ENCODE measurements at regions not wholly inside any gene's neighbourhood (a gene's known extent, or its start where the extent isn't known, plus 50 kb on each side); places are given as distances from the start of the nearest gene placed in this dataset.
"Not testable (repeated sequence)": the region's sequence is repeated elsewhere in the genome, so short reads cannot be mapped to it uniquely, and the experiment has no call there.

- not testable (repeated sequence) for DNase-seq
Observed at GRCh38 chr4:171298048-171298718, 515.0 kb upstream of the GALNTL6 start.

GRCh38 chr4:171288816-171289432, 524.3 kb upstream of the GALNTL6 start:
- no peak for DNase-seq

GRCh38 chr4:171281359-171281758, 531.8 kb upstream of the GALNTL6 start:
- no peak for DNase-seq

GRCh38 chr4:171279131-171279530, 534.1 kb upstream of the GALNTL6 start:
- no peak for DNase-seq

GRCh38 chr4:171266671-171267070, 546.5 kb upstream of the GALNTL6 start:
- DNase-seq = no peak

GRCh38 chr4:171265190-171265818, 547.9 kb upstream of the GALNTL6 start:
- no peak for DNase-seq

GRCh38 chr4:171256223-171256622, 557.0 kb upstream of the GALNTL6 start:
- no peak for DNase-seq

- DNase-seq = no peak
Observed at GRCh38 chr4:171246948-171247347, 566.3 kb upstream of the GALNTL6 start.

GRCh38 chr4:171242831-171243230, 570.4 kb upstream of the GALNTL6 start:
- DNase-seq = no peak

- DNase-seq = no peak
Observed at GRCh38 chr4:171239196-171239595, 574.0 kb upstream of the GALNTL6 start.

- DNase-seq = no peak
Observed at GRCh38 chr4:171235521-171235920, 577.7 kb upstream of the GALNTL6 start.

- not testable (repeated sequence) for DNase-seq
Observed at GRCh38 chr4:171229354-171229753, 583.9 kb upstream of the GALNTL6 start.

- no peak for DNase-seq
Observed at GRCh38 chr4:171221181-171221580, 592.0 kb upstream of the GALNTL6 start.

- DNase-seq = no peak
Observed at GRCh38 chr4:171203425-171203824, 609.8 kb upstream of the GALNTL6 start.

GRCh38 chr4:171202908-171203307, 610.3 kb upstream of the GALNTL6 start:
- DNase-seq = no peak

GRCh38 chr4:171186700-171187099, 626.5 kb upstream of the GALNTL6 start:
- no peak for DNase-seq

GRCh38 chr4:171181090-171181489, 632.1 kb upstream of the GALNTL6 start:
- DNase-seq = no peak

GRCh38 chr4:171170671-171171070, 642.5 kb upstream of the GALNTL6 start:
- DNase-seq = no peak

GRCh38 chr4:171169396-171169795, 643.8 kb upstream of the GALNTL6 start:
- DNase-seq = no peak

GRCh38 chr4:171162478-171162877, 650.7 kb upstream of the GALNTL6 start:
- DNase-seq = no peak

GRCh38 chr4:171157462-171158082, 655.6 kb upstream of the GALNTL6 start:
- no peak for DNase-seq

GRCh38 chr4:171142639-171143038, 670.6 kb upstream of the GALNTL6 start:
- no peak for DNase-seq

- DNase-seq = no peak
Observed at GRCh38 chr4:171142045-171142444, 671.2 kb upstream of the GALNTL6 start.

GRCh38 chr4:171130256-171130801, 682.9 kb upstream of the GALNTL6 start:
- DNase-seq = no peak
